GM21737 (cell line): ENCODE measurements at regions not wholly inside any gene's neighbourhood (a gene's known extent, or its start where the extent isn't known, plus 50 kb on each side); places are given as distances from the start of the nearest gene placed in this dataset.

Source experiments
- ATAC-seq: cut with Tn5 transposase; IDR thresholded peaks from one replicate; pipeline ENCODE4 v1.9.1; 2021; ENCODE audit warnings: mild to moderate bottlenecking, moderate library complexity; ENCODE audit not compliant: unreplicated experiment

- ATAC-seq, result no peak
These were observed 192.3 kb upstream of the GDNF start for GRCh38 chr5:38032149-38032548.

GRCh38 chr5:38031304-38031703, 191.5 kb upstream of the GDNF start:
- ATAC-seq, result no peak

- no peak for ATAC-seq
These were observed 189.7 kb upstream of the GDNF start for GRCh38 chr5:38029397-38030065.

GRCh38 chr5:38023799-38024198, 184.0 kb upstream of the GDNF start:
- no peak for ATAC-seq

DNA sequence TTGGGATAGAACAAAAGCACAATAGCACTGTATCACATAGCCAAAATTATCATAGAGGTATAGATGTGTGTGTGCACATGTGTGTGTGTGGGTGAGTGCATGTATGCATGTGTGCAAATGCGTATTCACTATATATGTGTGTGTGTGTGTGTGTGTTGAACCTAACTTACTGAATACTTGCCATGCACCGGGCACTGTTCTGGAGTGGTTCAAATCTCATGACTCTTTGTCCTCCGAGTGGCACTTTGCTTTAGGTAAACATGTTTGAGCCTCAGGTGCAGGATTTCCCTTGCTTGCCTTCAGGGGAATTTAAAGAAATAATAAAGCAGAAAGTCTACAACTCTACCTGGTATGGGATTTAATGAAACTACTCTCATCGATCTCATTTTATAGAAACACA, 183.5 kb upstream of the GDNF start:
- ATAC-seq, result no peak

DNA sequence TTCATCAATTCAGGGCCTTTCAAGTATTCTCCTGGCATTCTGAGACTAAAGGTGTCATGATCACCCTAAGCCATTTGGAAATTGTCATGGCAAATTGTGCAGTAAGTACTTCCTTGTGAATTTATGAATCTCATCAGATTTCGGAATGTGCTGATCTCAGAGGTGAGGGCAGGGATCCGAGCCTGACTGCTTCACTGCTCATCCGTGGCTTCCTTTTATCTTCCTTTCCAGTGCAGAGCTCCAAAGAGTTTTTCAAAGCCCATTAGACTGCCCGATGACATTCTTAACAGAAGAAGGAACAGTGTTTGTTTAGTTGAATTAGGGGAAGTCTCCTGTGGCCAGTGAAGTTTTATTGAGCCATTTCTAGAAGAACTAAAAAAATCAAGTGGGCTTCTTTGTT, 182.8 kb upstream of the GDNF start:
- no peak for ATAC-seq

- no peak for ATAC-seq
These were observed 178.2 kb upstream of the GDNF start for GRCh38 chr5:38018016-38018415.

GRCh38 chr5:38013107-38013506, 173.3 kb upstream of the GDNF start:
- no peak for ATAC-seq

DNA sequence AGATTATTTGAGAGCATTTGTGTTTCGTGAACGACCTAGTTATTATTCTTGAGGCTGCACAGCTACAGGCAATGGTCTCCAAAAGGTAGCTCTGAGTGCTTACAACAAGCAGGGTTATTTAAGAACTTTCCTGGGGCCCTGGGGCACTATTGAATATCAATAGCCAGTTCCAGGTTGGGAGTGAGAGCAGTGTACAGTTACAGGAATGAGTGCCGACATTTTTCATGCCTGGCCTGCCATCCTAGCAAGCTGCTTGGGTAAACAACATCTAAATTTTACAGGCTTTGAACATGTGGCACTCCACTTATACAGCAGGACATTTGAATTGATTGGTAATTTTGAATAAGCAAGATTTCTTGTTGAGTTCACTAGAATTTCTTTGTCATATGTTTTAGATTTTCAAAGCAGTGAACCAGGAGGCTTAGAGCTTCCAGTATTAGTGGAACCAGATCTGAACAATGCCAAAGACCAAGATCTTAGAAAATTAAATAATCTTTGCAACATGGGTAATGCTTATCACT, 171.9 kb upstream of the GDNF start:
- no peak for ATAC-seq

GRCh38 chr5:38009749-38010358, 170.0 kb upstream of the GDNF start:
- ATAC-seq, result no peak

GRCh38 chr5:38008198-38008597, 168.4 kb upstream of the GDNF start:
- no peak for ATAC-seq

GRCh38 chr5:37999593-37999992, 159.8 kb upstream of the GDNF start:
- ATAC-seq, result no peak

- no peak for ATAC-seq
These were observed 157.1 kb upstream of the GDNF start for GRCh38 chr5:37996918-37997317.

DNA sequence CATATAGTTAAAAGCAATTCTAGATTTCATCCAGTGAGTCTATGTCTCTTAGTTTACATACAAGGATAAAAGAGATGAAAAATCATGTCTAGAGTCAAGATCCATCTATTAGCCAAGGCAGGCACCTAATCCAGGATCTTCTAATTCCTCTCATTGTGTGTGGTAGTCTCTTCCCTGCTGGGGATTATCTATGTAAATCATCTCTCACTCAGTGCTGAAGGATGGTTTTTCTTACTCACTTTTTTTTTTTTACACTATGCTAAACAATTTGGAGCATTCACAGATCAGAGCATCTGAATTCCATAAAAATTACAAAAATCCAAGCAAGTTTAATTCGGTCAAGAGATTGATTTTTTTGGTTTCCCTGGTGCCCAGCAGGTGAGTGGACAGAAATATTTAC, 154.9 kb upstream of the GDNF start:
- ATAC-seq, result no peak

GRCh38 chr5:37991301-37992299, 151.8 kb upstream of the GDNF start:
- ATAC-seq, result no peak

DNA sequence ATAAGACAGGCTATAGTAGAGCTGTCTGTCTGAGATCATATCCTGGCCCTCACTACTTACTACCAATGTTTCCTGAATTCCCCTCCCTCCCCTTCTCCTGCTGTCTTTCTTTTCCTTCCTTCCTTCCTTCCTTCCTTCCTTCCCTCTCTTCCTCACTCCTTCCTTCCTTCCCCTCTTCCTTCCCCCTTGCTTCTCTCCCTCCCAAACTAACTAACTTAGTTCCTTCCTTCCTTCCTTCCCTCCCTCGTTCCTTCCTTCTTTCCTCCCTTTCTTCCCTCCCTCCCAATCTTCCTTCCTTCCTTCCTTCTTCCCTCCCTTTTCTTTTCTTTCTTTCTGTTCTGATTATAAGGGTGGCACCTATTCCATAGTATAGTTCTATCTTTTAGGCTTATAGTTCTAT, 150.0 kb upstream of the GDNF start:
- ATAC-seq, result no peak

DNA sequence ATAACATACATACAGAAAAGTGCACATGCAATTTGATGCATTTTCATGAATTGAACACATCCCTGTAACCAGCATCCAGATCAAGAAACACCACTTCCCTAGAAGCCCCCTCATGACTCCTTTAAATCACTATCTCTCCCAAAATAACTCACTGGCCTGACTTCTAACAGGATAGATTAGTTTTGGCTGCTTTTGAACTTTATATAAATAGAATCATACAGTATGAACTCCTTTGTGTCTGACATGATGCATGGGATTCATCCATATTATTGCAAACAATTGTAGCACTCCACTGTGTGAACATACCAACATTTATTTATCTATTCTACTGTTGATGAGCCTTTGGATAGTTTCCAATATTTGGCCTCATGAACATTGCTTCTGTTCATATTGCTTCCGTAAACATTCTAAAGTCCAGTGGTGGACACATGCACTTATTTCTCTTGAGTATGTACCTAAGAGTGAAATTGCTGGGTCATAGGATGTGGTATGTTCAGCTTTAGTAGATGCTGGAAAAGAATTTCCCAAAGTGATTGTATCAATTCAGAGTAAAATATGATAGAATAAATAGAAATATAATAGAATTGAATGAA, 148.7 kb upstream of the GDNF start:
- no peak for ATAC-seq

GRCh38 chr5:37984300-37984699, 144.5 kb upstream of the GDNF start:
- no peak for ATAC-seq

DNA sequence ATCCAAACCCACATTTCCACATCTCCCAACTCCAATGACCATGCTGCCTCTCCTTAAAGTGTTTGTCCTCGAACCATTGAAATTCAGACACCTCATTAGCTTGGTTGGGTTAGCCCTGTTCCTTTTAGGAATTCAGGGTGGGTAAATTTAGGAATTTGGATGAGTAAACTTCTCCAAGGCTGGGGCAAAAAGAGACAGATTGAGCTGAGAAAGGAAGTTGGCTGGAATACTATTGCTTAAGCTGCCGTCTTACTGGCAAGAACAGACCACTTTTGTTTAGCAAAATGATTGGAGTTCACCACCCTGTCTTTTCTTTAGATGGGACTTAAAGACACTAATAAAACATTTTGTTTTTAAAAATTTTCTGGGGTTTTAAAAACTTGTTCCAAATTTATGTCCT, 143.6 kb upstream of the GDNF start:
- no peak for ATAC-seq

DNA sequence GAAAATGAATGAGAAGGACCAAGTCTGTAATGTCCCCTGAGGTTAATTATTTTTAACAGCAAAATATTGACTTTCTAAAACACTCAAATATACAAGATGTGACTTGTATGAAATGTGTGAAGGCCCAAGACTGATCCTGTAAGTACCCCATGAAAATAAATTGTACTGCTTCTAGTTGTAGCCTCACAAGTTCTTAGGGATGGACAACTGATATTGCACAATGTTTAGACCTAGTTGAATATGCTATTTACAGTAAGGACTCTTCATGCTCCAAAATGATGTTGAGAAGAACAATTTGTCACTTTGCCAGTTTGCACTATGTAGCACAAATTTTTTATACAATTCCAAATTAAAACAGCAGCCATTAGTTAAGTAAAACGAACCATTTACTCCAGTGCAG, 139.7 kb upstream of the GDNF start:
- ATAC-seq, result no peak

GRCh38 chr5:37975531-37975930, 135.7 kb upstream of the GDNF start:
- ATAC-seq, result no peak
